Stimulated activated CD4-positive, alpha-beta T cell treated with anti-CD3 and anti-CD28 coated beads, Interleukin-15, amount 100 ng/mL, for 48 hours (primary cell): ENCODE measurements at regions not wholly inside any gene's neighbourhood (a gene's known extent, or its start where the extent isn't known, plus 50 kb on each side); places are given as distances from the start of the nearest gene placed in this dataset.
"Not testable (repeated sequence)": the region's sequence is repeated elsewhere in the genome, so short reads cannot be mapped to it uniquely, and the experiment has no call there.

Source experiments
- DNase-seq, 2 donors: peaks; one replicate each; pipeline ENCODE4 v3.0.0-alpha.2; 2020; ENCODE audit warnings: low read depth in 2 of 2

DNA sequence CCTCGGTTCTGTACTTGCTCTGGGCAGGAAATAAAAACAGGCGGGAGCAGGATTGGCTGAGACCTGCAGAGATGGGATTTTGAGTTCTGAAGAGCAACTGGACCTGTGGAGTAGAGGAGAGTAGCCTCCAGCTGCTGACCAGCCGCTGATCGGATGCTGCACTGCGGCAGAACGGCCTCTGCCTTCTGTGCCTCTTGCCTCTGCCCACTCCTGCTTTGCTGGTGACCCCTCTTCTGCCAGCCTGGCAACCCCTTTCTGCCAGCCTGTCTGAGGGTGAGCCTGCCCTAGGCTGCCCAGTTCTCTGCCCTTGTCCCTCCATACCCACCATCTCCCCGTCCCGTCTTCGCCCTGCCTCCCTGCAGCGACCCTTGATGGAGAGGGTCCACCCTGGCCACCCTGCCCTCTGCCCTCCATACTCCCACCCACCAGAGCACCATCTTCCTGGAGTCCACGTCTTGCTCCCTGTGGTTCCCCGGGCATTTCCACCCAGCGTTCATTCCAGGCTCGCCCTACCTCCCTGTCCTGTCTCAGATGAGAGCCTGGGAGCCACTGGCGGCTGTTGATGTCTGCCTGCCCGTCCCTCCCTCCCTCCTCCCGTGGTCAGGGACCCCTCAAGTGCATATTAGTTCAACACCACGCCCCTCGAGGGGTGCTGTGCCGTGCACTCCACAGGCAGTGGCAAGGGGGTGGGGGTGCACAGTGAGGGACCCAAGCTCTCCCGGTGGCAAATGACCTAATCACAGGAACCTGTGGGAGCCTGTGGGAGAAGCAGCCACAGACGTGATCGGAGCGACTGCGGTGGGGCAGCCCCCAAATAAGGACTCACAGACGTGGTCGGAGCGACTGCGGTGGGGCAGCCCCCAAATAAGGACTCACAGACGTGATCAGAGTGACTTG lies 863.3 kb downstream of the TBC1D22A start:
- no peak for DNase-seq

DNA sequence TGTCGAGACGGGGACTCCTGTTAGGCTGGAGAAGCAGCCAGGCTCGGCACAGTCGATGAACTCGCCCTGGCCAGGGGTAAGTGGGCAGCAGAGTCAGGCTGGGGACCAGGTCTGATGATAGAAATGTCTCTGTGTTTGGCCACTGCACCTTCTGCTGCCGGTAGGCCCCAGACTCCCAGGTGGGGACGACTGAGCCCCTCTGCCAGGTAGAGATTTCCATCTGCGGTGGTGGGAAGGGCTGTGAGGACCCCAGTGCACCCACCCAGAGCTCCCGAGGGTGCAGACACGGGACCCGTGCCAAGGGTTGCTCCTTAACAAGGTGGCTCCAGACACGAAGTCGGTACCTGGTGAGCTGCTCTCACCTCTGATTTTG lies 862.5 kb downstream of the TBC1D22A start:
- DNase-seq = no peak

DNA sequence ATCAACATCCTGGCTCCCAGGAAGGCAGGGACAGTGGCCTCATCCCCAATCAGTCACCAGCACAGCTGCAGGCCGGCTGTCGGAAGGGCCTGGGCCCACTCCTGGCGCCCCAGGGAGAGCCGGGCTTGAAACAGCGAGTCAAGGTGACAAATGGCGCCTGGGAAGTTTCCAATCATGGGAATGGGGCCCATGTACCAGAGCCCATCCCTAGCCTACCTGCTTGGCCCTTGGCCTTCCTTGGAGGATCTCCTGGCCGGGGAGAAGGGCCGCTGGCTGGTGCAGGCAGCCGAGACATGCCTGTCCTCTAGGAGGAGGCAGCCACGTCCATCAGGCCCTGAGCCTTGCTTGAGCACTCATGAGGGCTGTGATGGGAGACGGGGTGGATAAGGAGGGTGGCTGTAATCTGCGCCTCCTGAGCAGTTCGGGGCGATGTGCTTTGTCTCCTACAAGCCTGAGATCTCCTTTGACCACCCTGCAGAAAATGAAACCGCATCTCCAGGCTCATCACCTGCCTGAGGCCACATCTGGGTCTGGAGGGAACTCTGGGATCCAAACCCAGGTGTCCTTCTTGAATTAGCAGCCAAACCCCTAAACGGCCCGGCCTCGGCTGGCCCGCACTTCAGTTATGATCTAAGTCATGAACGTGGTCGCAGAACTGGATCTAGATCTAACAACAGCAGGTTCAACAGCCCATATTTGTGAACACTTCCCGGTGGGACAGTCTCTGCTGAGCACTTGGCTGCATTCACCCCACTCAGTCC lies 862.0 kb downstream of the TBC1D22A start:
- no peak for DNase-seq

DNA sequence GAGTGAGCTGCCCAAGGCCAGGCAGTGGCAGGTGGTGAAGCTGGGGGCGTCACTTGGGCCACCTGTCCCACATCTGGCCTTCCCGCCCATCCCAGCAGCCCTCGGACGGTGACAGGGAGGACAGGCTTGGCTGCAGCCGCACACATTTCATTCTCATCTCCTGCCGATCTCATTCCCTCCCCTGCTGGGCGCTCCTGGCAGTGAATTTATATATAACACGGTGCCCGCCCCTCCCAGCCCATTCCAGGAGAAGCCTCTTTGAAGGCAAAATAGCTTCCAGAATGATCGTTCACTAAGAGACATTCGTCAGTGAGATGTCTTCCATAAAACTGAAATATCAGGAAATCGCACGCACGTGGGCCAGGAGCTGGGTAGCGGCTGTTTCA lies 861.3 kb downstream of the TBC1D22A start:
- no peak for DNase-seq

DNA sequence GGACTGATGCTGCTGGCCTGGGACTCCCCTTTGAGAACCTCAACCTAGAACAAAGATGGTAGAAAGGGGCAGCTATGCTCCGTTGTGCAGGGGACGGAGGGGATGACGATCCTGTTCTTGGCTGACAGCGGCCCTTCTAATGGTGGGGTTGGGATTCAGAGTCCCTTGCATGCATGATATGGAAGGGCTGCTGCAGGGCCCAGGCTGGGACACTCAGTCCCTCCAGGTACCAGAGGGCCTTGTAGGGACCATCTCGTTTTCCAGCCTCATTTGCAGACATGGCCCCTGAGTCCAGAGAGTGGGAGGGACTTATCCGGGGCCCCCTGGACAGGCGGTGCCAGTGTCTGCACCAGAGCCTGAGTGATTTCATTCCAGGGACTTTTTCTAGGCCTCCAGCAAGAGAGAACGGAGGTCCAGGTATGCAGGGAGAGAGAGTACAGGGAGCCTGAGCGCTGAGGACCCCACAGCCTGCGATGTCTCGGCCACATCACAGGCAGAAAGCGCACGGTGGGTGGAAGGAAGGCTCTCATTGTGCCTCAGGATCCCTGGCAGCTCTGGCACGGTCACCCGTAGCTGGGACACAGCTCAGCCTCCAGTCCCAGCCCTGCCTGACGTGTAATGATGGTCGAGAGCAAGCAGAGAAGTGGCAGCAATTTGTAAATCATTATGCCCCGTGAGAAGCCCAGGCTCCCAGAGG lies 860.8 kb downstream of the TBC1D22A start:
- DNase-seq = no peak

DNA sequence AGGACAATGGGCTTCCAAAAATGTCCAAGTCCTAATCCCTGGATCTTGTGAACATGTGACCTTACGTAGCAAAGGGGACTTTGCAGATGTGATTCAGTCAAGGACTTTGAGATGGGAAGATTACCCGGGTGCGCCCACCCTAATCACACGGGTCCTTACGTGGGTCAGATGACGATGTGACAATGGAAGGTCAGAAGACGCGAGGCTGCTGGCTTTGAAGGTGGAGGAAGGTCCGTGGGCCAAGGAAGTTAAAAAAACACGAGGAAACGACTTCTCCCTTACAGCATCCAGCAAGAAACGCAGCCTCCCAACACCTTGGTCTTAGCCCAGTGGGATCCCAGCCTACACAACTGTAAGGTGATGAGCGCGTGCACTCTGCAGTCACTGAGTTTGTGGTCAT lies 860.1 kb downstream of the TBC1D22A start:
- DNase-seq = no peak

DNA sequence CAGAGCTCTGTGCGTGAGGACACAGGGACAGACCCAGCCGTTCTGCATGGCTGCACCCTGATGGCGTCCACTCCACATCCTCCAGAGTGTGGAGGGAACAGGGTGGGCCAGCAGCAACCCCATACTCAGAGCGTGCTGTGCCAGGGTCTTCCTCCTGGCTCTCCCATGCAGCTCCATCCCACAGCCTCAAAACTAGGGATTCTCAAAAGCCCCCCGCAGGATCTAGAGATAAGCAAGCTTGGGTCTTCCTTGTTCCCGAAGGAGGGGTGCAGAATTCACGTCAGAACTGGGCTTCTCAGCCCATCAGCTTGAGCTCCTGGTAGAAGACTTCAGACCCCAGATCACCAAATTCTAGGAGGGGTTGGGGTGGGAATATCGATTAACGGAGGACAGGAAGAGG lies 858.8 kb downstream of the TBC1D22A start:
- no peak for DNase-seq

DNA sequence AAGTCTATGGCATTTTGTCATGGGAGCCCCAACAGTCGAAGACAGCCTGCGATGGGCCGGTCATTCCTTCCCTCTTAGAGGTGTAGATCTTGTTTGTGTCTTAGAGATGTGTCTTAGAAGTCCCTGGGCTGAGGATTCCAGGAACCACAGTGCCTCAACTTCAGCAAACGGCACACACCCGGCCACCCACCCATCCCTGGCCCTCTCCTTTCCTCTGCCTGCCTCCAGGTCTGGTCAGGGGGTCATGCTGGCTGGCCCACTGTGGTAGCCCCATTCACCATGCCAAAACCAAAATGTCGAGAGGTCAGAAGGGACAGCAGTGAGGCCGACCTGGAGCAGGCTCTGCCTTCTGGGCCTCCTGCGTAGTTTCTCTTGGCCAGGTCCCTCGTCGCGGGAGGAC lies 857.9 kb downstream of the TBC1D22A start:
- DNase-seq = no peak

DNA sequence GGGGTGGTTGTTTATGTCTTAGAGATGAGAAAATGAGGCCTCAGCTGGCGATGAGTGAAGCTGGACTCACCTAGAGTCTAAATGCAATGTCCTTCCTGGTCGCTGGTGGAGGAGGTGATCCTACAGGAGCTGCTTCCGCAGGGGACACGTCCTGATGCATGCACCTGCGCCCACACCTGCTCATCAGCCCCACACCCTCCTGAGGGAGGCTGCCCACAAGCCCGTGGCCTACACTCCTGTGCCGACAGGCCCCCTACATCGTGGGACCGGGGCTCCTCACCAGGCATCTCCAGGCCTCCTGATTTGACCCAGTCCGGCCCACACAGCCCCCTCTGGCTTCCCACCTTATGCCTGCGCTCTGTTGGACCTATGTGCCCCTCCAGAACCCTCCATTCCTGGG lies 857.2 kb downstream of the TBC1D22A start:
- DNase-seq = no peak

DNA sequence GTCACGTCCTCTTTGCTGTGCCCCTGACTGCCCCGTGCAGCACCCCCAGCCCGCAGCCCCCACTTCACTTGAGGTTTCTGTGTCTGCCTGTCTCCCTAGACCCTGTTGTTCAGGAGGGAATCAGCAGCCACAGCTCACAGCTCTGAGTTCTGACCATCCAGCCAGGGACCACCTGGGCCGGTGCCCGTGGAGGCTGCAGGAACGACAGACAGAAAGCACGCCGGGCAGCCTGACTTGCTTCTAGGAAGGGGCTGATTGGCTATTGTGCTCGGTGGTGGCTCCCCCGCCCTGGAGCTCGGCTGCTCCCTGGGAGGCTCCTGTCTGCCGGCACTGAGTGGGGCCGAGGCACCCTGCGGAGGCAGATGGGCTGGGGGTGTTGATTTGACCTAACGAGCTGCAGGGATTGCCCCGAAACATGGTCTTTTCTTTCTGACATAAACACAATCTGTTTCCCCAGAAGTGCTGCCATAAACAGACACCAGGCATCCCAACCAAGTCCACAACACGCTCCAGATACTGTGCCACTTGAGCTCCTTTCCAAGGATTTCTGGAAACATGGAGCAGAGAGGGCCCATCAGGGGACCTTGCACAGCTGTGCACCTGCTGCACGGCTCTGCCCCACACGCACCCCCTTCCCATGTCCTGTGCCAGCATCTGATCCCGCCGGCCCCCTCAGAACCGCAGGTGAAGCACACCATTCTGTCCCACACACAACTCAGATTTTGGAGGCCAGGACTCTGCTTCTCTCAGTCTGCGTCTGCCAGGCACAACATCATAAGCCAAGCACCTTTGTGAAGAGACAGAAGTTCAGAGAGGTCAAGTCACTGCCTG lies 855.9 kb downstream of the TBC1D22A start:
- DNase-seq = no peak

DNA sequence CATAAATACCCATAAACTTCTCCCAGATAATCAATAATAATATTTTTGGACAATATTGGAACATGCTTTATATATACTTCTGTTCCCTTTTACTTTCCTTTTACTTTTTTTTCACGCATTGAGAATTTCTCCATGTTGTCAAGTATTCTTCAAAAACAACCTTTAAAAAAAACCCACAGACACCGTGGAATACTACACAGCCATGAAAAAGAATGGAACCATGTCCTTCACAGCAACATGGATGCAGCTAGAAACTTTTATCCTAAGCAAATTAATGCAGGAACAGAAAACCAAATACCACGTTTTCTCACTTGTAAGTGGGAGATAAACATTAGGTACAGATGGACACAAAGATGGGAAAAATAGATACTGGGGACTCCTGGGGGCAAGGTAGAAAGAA lies 854.7 kb downstream of the TBC1D22A start:
- DNase-seq = no peak

DNA sequence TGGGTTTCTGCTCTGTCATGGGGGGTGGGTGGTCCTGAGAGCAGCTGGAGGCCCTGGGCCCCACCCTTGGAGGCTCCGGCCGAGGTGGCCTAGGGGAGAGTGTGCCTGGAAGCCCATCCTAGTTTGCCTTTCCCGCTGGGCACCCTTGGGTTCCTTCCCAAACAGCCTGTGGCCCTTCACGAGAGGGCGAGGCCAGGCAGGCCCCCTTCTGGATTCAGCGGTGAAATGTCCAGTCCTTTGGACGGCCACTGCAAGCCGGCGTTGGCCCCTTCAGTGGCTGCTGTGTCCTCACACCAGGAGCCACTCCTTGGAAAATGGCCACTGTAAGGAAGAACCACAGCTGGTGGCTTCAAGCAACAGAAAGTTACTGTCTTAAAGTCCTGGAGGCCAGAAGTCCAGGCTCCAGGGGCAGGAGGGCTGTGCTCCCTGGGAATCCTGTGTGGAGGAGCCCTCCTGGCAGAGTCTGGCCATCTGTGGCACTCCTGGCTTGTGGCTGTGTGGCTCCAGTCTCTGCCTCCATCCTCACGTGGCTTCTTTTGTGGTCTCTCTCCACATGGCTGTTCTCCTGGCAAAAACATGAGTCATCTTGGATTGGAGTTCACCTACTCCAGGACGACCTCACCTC lies 854.1 kb downstream of the TBC1D22A start:
- DNase-seq = no peak

DNA sequence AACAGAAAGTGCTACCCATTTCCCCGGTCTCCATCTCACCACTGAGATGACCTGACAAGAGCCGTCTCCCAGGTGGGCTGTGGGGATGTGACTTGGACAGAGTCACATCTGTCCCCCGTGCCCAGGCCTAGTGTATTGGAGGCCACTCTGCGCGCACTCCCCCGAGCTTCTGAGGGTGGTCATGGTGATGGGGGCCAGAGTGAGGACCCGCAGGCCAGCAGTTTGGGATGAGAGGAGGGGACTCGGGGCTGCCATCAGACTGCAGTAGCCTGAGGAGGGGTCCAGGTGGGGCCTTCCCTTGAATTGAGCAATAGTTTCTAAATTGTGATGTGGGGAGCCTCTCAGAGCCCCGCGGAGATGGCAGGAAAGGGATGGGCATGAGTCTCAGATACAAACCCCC lies 852.6 kb downstream of the TBC1D22A start:
- no peak for DNase-seq

DNA sequence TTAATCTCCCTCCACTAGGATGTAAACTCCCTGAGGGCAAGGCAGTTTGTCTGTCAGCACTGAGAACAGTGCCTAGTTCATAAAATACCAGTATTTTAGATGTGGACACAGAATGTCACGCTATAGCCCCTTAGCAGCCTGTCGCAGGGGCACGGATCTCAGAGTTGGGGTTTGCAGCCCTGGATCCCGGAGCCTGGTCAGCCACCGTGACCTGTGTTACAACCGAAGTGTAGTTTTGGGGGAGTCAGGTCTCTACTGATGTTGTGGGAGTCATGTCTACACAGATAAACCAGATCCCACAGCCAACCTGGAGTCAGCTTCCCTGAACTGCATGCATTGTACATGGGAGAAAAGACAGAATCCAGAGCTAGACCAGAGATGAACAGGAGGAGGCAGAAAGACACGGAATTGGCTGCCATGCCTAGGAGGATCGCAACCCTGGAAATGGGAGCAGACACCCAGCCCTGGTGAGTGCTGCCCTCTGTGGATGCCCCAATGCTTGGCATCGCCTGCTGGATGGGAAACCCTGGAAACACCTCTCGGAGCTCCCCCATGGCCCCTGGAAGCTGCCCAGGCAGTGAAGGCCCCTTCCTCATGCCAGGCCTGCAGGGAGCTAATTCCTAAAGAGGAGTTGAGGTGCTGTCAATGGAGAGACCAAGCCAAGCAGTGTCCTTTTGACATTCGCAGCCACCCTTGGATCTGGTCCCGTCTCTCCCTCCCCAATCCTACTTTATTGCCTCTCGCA lies 851.3 kb downstream of the TBC1D22A start:
- no peak for DNase-seq

DNA sequence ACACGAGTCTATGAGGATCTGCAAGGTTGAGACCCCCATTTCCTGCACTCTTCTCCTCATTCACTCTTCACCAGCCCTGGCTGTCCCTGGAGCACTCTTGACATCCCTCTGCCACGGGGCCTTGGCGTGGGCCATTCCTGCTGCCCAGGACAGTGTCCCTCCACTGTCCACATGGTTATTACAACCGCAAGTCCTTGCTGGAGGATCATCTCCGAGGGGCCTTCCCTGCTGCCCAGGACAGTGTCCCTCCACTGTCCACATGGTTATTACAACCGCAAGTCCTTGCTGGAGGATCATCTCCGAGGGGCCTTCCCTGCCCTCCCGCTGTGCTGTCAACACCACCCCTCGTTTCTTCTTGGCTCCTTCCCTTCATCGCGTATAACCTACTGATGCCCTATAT lies 850.7 kb downstream of the TBC1D22A start:
- DNase-seq = not testable (repeated sequence)

DNA sequence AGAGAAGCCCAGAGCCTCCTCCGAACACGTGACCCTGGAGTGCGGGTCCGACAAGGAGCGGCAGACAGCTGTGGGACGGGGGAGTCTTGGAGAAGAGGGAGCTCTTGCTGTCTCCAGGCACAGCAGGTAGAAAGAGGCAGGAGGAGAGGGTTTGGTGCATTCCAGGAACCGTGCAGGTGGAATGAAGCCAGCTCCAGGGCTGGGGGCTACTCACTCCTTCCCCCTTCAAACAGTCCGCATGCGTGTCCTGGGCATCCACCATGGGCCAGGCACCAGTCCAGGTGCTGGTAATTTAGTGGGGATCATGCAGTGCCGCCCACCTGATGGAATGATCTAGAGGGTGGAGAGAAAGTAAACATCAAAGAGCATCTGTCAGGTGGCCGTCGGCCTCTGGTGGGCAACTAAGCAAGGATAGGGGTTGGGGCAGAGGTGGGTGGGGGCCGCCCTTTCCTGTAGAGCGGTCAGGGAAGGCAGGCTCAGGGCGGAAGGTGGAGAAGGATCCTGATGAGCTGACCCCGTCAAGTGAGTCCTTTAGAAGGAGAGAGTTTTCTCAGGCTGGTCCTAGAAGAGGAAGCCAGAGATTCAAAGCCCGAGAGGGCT lies 850.0 kb downstream of the TBC1D22A start:
- no peak for DNase-seq

DNA sequence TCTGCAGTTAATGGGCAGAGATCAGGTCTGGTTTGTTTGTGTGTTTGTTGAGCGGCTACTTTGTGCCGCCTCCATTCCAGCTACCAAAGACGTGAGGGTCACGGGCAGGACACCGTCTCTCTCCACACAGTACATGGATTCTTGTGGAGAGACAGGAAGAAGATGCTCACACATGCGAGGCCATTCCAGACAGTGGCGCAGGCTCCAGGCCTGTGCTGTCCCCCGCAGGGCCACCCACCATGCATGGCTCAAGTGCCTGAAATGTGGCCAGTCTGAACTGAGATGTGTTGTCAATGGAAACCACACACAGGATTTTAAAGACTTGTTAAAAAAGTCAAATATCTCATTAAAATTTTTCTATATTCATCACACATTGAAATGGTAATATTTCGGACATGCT lies 848.3 kb downstream of the TBC1D22A start:
- no peak for DNase-seq

DNA sequence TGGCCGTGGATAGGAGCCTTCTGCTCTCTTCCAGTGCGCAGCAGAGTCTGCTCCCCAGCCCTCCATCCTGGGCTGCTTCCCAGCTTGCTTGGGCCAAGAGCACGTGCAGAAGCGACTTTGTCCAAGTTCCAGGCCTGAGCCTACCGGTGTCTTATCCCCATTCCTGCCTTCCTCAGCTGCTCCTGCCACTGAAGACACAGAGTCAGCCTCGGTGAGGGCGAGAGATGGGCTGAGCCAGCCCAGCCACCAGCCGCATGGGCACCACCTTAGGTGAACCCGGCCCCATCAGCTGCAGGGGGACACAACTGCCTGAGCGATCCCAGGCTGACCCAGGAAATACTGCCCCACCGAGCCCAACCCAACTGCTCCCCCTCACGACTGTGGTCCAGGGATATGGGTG lies 847.8 kb downstream of the TBC1D22A start:
- no peak for DNase-seq

DNA sequence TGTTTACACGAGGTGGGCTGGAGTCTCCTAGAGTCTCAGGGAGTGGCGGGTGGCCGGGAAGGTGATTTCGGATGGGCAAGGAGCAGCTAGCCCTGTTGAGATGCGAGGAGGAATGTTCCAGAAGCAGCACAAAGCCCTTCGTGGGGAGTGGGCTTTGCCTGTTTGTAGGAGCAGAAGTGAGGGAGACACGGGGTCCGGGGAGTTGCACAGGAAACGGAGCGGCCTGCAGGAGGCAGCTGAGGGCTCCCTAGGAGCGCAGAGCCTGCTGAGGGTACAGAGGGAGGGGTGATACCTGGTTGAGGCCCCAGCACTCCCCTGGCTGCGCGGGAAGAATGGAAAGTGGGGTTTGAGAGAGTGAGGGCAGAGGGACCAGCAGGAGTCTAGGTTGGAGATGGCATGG lies 847.2 kb downstream of the TBC1D22A start:
- DNase-seq = no peak

DNA sequence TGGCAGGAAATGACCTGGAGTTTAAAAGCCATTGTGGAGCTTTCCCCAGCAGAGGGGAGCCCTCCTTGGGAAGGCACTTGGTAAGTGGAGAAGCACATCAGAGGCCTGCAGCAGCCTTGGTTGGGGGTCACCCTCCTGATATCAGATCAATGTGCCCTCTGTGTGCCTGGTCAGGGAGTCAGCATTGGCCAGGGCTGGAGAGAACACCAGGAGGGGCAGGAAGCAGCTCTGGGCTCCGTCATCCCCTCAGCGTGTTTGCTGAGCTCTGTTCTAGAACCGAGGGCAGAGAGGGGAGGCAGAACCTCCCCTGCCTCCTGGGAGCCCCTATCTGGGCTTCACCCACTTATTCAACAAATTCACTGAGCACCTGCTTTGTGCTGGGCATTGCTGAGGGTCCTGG lies 846.0 kb downstream of the TBC1D22A start:
- DNase-seq = no peak
